Naive thymus-derived CD8-positive, alpha-beta T cell (primary cell): ENCODE measurements at regions not wholly inside any gene's neighbourhood (a gene's known extent, or its start where the extent isn't known, plus 50 kb on each side); places are given as distances from the start of the nearest gene placed in this dataset.

Experiments used
- ATAC-seq, 2 donors: fragments of 150-1000 bp; cut with Tn5 transposase in 1 of 2; sonication (Bioruptor Pico), chemical (Tn5 transposase) in 1 of 2; 1 replicate in 1 of 2; 2 replicates in 1 of 2; pipeline ENCODE4 v1.10.0; 2021; ENCODE audit warnings: mild to moderate bottlenecking in 2 of 2, moderate library complexity in 2 of 2
- POLR2A ChIA-PET: fragments of 350-600 bp; sonication (Branson Sonifier 250); formaldehyde crosslinking; loops from one replicate; lab custom pipeline; 2021; ENCODE audit warnings: antibody characterized with exemption; lab: Charles Lee
- DNase-seq, 10 donors: peaks; one replicate each; pipeline versions ENCODE4 v3.0.0 to v3.0.0-alpha.2; 2020 to 2022
- H3K27ac Mint-ChIP-seq, 10 donors: one replicate each; pipeline ENCODE4 v1.8.0; 2020 to 2022; ENCODE audit warnings: mild to moderate bottlenecking in 10 of 10, mixed read lengths in 10 of 10, moderate library complexity in 4 of 10, inconsistent platforms in 1 of 10
- H3K27me3 Mint-ChIP-seq, 5 donors: one replicate each; pipeline ENCODE4 v1.8.0; 2021 to 2022; ENCODE audit warnings: mixed read lengths in 5 of 5
- H3K36me3 Mint-ChIP-seq, 3 donors: one replicate each; pipeline ENCODE4 v1.8.0; 2020 to 2022; ENCODE audit warnings: mixed read lengths in 3 of 3, mild to moderate bottlenecking in 2 of 3, inconsistent platforms in 1 of 3
- H3K4me1 Mint-ChIP-seq, 4 donors: one replicate each; pipeline ENCODE4 v1.8.0; 2021 to 2022; ENCODE audit warnings: mixed read lengths in 4 of 4
- H3K4me3 Mint-ChIP-seq, 10 donors: one replicate each; pipeline ENCODE4 v1.8.0; 2020 to 2022; ENCODE audit warnings: mild to moderate bottlenecking in 10 of 10, mixed read lengths in 10 of 10, moderate library complexity in 6 of 10, inconsistent platforms in 1 of 10
- H3K9me3 Mint-ChIP-seq, 9 donors: one replicate each; pipeline ENCODE4 v1.8.0; 2020 to 2022; ENCODE audit warnings: mixed read lengths in 9 of 9, mild to moderate bottlenecking in 3 of 9, inconsistent platforms in 1 of 9, moderate library complexity in 1 of 9

DNA sequence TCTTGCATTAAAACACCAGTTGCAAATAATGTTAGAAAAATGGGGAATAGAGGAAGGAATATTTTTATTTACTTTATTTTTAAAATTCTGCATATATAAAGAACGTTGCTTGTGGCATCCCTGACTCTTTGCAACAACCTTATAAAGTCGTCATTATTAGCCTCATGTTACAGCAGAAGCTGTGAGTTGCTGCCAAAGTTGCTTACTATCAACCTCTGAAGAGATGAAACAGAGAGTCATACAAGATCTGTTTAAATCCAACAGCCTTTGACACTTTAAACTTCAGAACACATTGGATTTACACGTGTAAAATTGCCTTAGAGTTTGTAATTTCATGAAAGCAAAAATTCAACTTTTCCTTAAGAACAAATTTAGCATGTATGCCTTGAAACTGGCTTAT lies 221.9 kb downstream of the MRPL39 start:
- H3K9me3 Mint-ChIP-seq: no peaks in the 10 kb centered on the region
- no peak for DNase-seq
- H3K27ac Mint-ChIP-seq: no peak overlapping the region
- no peak overlapping the region for H3K4me3 Mint-ChIP-seq
- no peak for ATAC-seq
- H3K27me3 Mint-ChIP-seq: peaks cover 0 to 11% (median 0%) of the 10 kb centered on the region in 5 donors
- peaks cover 2 to 13% (median 4%) of the 10 kb centered on the region in 4 donors for H3K4me1 Mint-ChIP-seq
- H3K36me3 Mint-ChIP-seq: no peaks in the 10 kb centered on the region
- POLR2A ChIA-PET: interaction anchor here (0.6 kb wide), 1 partner anchor 1520 kb away, joined by 3 read pairs; no protein-coding TSS in a partner anchor

DNA sequence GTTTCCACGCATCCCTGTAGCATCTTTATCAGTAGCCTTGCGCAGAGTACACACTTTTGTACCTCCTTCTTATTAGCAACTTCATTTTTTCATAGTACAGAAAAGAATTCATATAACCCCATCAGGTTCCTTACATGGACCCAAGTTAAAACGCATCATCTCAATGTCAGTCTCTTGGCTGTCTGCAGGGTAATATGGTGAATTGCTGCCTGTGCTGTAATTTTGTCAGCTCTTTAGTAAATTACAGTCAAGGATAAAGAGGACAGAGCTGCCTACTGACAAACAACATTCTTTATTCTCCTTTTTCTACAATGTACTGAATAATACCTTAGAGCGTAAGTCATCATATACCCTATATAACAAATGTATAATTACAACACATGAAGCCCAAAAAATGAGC lies 222.5 kb downstream of the MRPL39 start:
- no peak overlapping the region for H3K4me3 Mint-ChIP-seq
- no peaks in the 10 kb centered on the region for H3K9me3 Mint-ChIP-seq
- H3K4me1 Mint-ChIP-seq: peaks cover 2 to 13% (median 4%) of the 10 kb centered on the region in 4 donors
- peaks cover 0 to 9% (median under 1%) of the 10 kb centered on the region in 5 donors for H3K27me3 Mint-ChIP-seq
- no peaks in the 10 kb centered on the region for H3K36me3 Mint-ChIP-seq
- H3K27ac Mint-ChIP-seq: no peak overlapping the region
- ATAC-seq (no peak), DNase-seq (no peak)
- POLR2A ChIA-PET: no interaction called here

- Mint-ChIP-seq H3K27me3 (peaks cover 0 to 6% (median 0%) of the 10 kb centered on the region in 5 donors), H3K9me3 (peaks cover 0 to 3% (median 0%) of the 10 kb centered on the region in 9 donors), H3K36me3 (peaks cover 0 to under 1% (median 0%) of the 10 kb centered on the region in 3 donors), H3K4me3 (no peak overlapping the region), H3K27ac (no peak overlapping the region), H3K4me1 (peaks cover 2 to 13% (median 4%) of the 10 kb centered on the region in 4 donors)
- ATAC-seq (no peak), DNase-seq (no peak)
- POLR2A ChIA-PET: no interaction called here
These were observed 223.7 kb downstream of the MRPL39 start for GRCh38 chr21:25383545-25383944.

DNA sequence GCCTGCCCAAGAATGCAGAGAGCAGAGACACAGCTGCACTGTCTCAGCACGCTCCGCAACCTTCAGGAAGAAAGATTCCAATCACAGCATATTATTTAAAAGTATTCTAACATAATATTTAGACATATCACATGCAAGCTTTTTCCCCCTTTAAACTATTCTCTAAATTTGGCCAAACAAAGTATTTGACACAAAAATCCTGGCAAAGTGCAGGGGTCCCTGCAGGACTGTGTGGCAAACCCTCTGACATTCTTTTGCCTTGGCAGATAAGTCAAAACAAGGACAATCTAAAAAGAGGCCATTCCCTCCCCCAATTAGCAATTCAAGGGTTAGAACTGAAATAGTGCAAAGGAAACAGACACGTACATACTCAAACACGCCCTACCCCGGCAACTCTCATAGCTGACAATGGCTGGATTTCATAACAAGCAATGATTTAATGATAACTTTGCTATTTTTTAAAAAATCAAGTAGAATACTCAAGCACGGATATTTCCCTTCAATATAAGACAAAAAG lies 225.3 kb downstream of the MRPL39 start:
- ATAC-seq (no peak), DNase-seq (no peak)
- Mint-ChIP-seq H3K27ac (peak overlapping the region in 1 of 10 donors; percentile 9), H3K9me3 (peaks cover 0 to 11% (median 4%) of the 10 kb centered on the region in 9 donors), H3K4me1 (peaks cover 2 to 13% (median 5%) of the 10 kb centered on the region in 4 donors), H3K27me3 (peaks cover 0 to 4% (median 0%) of the 10 kb centered on the region in 5 donors), H3K36me3 (peaks cover 0 to 6% (median 0%) of the 10 kb centered on the region in 3 donors), H3K4me3 (no peak overlapping the region)
- POLR2A ChIA-PET: no interaction called here

- Mint-ChIP-seq H3K36me3 (peaks cover 0 to 6% (median 0%) of the 10 kb centered on the region in 3 donors), H3K4me1 (peaks cover 0 to 6% (median 4%) of the 10 kb centered on the region in 4 donors)
These were observed 231.6 kb downstream of the MRPL39 start for GRCh38 chr21:25375675-25376074.

DNA sequence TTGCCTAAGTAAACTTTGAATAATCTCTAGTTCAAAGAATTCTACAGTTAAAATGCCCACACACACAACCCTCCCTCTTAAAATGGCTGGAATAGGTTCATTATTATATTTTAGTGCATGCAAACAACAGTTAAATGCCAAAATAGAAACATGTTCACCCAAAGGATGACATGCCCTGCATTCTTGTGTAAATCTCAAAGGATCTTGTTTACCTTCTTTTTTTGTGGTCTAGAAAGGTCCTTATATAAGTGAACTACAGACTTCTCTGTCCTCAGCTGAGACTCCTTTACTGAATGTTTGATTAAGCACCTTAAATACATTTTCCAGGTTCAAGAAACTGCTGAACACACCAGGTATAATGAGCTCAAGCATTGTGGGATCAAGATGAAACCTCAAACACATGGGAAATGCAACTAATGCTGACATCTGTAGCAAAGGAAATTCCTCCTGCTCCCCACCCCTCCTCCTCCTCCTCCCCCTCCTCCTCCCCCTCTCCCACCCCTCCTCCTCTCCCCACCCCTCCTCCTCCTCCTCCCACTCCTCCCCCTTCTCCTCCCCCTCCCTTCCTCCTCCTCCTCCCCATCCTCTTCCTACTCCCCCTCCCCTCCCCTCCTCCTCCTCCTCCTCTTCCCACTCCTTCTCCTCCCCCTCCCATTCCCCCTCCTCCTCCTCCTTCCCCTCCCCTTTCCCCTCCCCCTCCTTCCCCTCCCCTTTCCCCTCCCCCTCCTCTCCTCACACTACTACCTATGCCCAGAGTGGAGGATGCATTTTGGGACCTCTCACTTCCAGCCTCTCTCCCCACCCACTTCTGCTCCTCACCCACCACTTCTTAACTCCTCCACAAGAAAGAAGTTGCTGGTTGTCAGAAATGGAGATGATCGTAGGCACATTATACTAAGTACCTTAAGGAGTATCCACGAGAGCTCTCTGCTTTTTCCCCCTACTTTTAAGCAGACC lies 233.9 kb downstream of the MRPL39 start:
- H3K27me3 Mint-ChIP-seq: peaks cover 0 to 6% (median 1%) of the 10 kb centered on the region in 5 donors
- no peak overlapping the region for H3K4me3 Mint-ChIP-seq
- POLR2A ChIA-PET: no interaction called here
- ATAC-seq: no peak
- DNase-seq: no peak
- H3K4me1 Mint-ChIP-seq: peaks cover 0 to 6% (median 4%) of the 10 kb centered on the region in 4 donors
- H3K27ac Mint-ChIP-seq: no peak overlapping the region
- peaks cover 0 to 5% (median 0%) of the 10 kb centered on the region in 3 donors for H3K36me3 Mint-ChIP-seq
- H3K9me3 Mint-ChIP-seq: peaks cover 0 to 10% (median 3%) of the 10 kb centered on the region in 9 donors

More at GRCh38 chr21:25375675-25376074, 231.6 kb downstream of the MRPL39 start:
- DNase-seq (no peak), ATAC-seq (no peak)
- H3K27me3 Mint-ChIP-seq: peaks cover 0 to 6% (median 1%) of the 10 kb centered on the region in 5 donors
- H3K27ac Mint-ChIP-seq: no peak overlapping the region
- no peak overlapping the region for H3K4me3 Mint-ChIP-seq
- H3K9me3 Mint-ChIP-seq: peaks cover 0 to 11% (median 4%) of the 10 kb centered on the region in 9 donors
- POLR2A ChIA-PET: no interaction called here

DNA sequence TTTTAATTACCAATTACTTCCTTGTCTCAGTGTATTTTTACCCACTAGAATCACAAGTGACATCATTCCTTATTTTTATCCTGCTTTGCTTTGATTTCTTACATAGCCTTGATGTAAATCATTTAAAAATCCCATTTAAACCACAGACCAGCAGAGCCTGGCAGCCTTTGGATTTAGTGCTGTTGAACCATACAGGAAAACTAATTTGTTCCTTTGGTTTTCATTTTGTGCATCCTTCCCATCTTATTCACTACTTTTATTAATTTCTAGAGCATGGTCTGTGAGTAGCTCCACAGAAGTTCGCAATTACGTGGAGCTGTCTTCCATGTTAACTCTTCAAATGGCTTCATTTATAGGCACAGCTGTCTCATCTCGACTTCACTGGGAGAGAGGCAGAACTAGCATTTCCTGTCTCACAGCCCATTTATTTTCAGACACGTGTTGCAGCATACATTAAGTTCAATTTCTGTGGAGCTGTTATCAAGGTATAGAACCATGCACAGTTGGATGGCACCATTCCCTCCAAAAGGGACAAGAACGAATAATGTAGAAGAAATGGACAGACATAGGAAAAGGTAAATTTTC lies 235.3 kb downstream of the MRPL39 start:
- Mint-ChIP-seq H3K4me3 (no peak overlapping the region), H3K36me3 (no peaks in the 10 kb centered on the region), H3K9me3 (no peaks in the 10 kb centered on the region), H3K27ac (no peak overlapping the region), H3K4me1 (peaks cover 0 to 6% (median 3%) of the 10 kb centered on the region in 4 donors), H3K27me3 (peaks cover 0 to 6% (median 3%) of the 10 kb centered on the region in 5 donors)
- no peak for DNase-seq
- POLR2A ChIA-PET: no interaction called here
- no peak for ATAC-seq

- Mint-ChIP-seq H3K27ac (no peak overlapping the region), H3K27me3 (peaks cover 0 to 6% (median 3%) of the 10 kb centered on the region in 5 donors), H3K4me3 (no peak overlapping the region), H3K4me1 (peaks cover 0 to 6% (median 3%) of the 10 kb centered on the region in 4 donors), H3K36me3 (no peaks in the 10 kb centered on the region), H3K9me3 (no peaks in the 10 kb centered on the region)
- no peak for DNase-seq
- POLR2A ChIA-PET: no interaction called here
- ATAC-seq: no peak
These were observed 237.0 kb downstream of the MRPL39 start for GRCh38 chr21:25370311-25370744.

- DNase-seq (no peak), ATAC-seq (no peak)
- peaks cover 0 to 6% (median 3%) of the 10 kb centered on the region in 4 donors for H3K4me1 Mint-ChIP-seq
- POLR2A ChIA-PET: no interaction called here
- H3K27me3 Mint-ChIP-seq: peaks cover 0 to 6% (median 3%) of the 10 kb centered on the region in 5 donors
- H3K4me3 Mint-ChIP-seq: no peak overlapping the region
- H3K36me3 Mint-ChIP-seq: no peaks in the 10 kb centered on the region
- H3K27ac Mint-ChIP-seq: no peak overlapping the region
- H3K9me3 Mint-ChIP-seq: no peaks in the 10 kb centered on the region
These were observed 237.6 kb downstream of the MRPL39 start for GRCh38 chr21:25369524-25370300.

DNA sequence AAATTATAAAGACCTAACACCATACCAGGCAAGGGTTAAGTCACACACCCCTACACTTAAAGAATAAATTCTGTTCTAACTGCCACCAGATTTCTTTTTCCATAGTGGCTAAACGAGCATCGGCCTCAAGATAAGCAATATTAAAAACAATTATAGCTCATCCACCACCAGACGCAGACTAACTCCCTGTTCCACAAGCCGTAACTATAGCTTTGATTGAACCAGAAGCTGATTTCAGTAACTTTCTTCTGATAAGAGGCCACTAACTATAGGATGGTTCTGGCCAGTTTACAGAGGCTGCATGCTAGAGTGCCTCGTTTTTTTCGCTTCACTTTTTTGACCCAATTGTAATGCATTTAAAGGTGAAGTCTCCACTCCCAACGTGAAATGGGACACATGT lies 238.8 kb downstream of the MRPL39 start:
- Mint-ChIP-seq H3K36me3 (no peaks in the 10 kb centered on the region), H3K27me3 (peaks cover 0 to 6% (median 1%) of the 10 kb centered on the region in 5 donors), H3K9me3 (no peaks in the 10 kb centered on the region), H3K4me3 (no peak overlapping the region), H3K4me1 (no peaks in the 10 kb centered on the region), H3K27ac (no peak overlapping the region)
- POLR2A ChIA-PET: no interaction called here
- DNase-seq: no peak
- ATAC-seq: no peak

DNA sequence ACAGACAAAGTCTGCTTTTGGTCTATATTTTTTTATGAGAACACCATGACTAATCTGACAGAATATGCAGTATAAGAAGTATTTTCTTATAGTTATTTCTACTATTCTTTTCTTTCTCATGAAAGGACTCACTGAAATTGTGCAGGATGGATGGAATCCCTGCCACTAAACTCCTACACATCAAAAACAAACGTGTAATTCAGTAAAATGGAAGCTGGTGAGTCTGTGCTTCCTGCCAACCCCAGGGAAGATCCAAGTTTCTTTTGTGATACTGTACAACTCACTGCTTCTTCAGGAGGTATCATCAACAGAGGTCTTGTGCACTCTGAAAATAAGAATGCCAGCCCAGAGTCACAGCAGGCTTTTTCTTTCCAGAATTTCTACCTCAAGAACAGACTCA lies 241.2 kb downstream of the MRPL39 start:
- ATAC-seq: no peak
- no peaks in the 10 kb centered on the region for H3K36me3 Mint-ChIP-seq
- H3K27me3 Mint-ChIP-seq: peaks cover 0 to 7% (median 4%) of the 10 kb centered on the region in 5 donors
- no peak overlapping the region for H3K4me3 Mint-ChIP-seq
- no peak for DNase-seq
- no peaks in the 10 kb centered on the region for H3K4me1 Mint-ChIP-seq
- POLR2A ChIA-PET: no interaction called here
- no peaks in the 10 kb centered on the region for H3K9me3 Mint-ChIP-seq
- H3K27ac Mint-ChIP-seq: no peak overlapping the region
